DOHH2 (cell line): ENCODE measurements at regions not wholly inside any gene's neighbourhood (a gene's known extent, or its start where the extent isn't known, plus 50 kb on each side); places are given as distances from the start of the nearest gene placed in this dataset.

Source experiments
- CTCF ChIP-seq: fragments of 200-600 bp; sonication (generic); IDR thresholded peaks from one replicate; pipeline ENCODE4 v1.5.1; 2014; ENCODE audit warnings: antibody characterized with exemption, mild to moderate bottlenecking, low read depth, low read length; ENCODE audit not compliant: poor library complexity, severe bottlenecking
- EZH2phosphoT487 ChIP-seq: fragments of 200-600 bp; sonication (generic); IDR thresholded peaks from 2 replicates; pipeline ENCODE4 v1.6.1; 2017; ENCODE audit warnings: borderline replicate concordance, mild to moderate bottlenecking, antibody characterized with exemption, low read length, moderate library complexity, mixed read lengths

- TF ChIP-seq CTCF (no peak), EZH2phosphoT487 (no peak)
Measured at GRCh38 chr20:19812056-19812455, 54.0 kb downstream of the RIN2 start.
